Peyer's patch (tissue), 4 donors: ENCODE measurements at regions not wholly inside any gene's neighbourhood (a gene's known extent, or its start where the extent isn't known, plus 50 kb on each side); places are given as distances from the start of the nearest gene placed in this dataset.

Experiments
- POLR2A ChIP-seq, 2 donors: fragments of 450-650 bp; IDR thresholded peaks; one replicate each; pipeline ENCODE4 v1.5.1; 2017; ENCODE audit warnings: antibody characterized with exemption in 2 of 2, mild to moderate bottlenecking in 2 of 2, moderate library complexity in 2 of 2
- TF ChIP-seq, protein P1 (sequence below), 6 experiments: fragments of 450-650 bp in 4 of 6; fragments of 200-600 bp in 2 of 6; sonication (generic) in 1 of 6; IDR thresholded peaks; one replicate each; pipeline ENCODE4 v1.5.1; 2017 to 2019; ENCODE audit warnings: antibody characterized with exemption in 6 of 6, mild to moderate bottlenecking in 3 of 6, moderate library complexity in 1 of 6

DNA sequence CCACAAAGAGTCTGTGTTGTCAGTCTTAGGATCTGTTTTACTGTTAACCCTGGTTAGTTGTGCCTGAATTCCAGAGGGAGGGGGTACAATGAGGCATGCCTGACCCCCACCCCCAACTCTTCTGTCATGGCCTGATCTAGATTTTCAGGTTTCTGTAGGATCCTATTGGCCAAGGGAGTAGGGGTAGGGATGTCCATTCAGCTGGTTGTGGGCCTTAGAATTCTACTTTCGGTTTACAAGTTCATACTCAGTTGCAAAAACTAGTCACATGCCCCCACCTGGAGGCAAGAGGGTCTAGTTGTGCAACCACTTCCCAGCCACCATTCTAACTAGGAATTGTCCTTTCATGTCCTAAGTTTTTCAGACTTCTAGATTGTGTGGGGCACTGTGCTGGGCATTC lies 94.3 kb upstream of the MBNL2 start:
- TF ChIP-seq, protein P1, sequence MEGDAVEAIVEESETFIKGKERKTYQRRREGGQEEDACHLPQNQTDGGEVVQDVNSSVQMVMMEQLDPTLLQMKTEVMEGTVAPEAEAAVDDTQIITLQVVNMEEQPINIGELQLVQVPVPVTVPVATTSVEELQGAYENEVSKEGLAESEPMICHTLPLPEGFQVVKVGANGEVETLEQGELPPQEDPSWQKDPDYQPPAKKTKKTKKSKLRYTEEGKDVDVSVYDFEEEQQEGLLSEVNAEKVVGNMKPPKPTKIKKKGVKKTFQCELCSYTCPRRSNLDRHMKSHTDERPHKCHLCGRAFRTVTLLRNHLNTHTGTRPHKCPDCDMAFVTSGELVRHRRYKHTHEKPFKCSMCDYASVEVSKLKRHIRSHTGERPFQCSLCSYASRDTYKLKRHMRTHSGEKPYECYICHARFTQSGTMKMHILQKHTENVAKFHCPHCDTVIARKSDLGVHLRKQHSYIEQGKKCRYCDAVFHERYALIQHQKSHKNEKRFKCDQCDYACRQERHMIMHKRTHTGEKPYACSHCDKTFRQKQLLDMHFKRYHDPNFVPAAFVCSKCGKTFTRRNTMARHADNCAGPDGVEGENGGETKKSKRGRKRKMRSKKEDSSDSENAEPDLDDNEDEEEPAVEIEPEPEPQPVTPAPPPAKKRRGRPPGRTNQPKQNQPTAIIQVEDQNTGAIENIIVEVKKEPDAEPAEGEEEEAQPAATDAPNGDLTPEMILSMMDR (IDR thresholded peaks at IDR 0.05), result no peak
- no peak for TF ChIP-seq POLR2A (IDR thresholded peaks at IDR 0.05)
